Stimulated activated CD4-positive, alpha-beta T cell treated with anti-CD3 and anti-CD28 coated beads, Interleukin-15, amount 100 ng/mL, for 48 hours (primary cell): ENCODE measurements at regions not wholly inside any gene's neighbourhood (a gene's known extent, or its start where the extent isn't known, plus 50 kb on each side); places are given as distances from the start of the nearest gene placed in this dataset.

Source experiments
- DNase-seq, 2 donors: peaks; one replicate each; pipeline ENCODE4 v3.0.0-alpha.2; 2020; ENCODE audit warnings: low read depth in 2 of 2

DNA sequence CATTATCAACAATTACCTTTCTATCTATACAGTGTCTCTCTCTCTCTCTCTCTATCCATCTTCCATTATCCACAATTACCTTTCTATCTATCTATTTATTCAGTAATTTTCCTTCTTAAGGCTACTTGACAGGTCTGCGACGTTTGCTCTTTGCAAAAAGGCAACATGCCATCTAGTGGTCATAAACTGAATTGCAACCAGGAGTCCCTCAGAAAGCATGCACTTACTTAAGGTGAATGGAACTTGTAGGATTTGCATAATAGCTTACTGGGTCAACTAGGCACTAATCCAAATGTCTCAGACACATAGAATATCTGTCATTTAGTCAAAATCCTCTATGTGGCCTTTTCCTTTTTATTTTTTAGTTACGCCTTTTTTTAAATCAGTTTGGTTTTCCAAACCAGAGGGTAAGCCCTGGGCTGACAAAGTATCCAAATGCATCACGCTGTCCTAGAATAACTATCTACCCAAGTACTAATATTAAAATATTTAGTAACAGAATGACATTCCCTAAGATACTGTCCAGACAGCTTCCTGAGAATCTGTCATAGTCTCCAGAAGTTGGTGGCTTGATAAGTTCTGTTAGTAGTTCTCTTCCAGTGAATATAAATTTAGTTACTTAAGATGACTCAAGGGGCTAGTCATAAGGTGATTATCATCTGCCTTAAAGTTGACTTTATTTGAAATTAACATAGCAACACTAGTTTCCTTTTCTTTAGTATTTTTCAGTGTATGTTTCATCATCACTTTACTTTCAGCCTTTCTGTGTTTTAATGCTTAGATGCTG, 208.3 kb downstream of the PPP1R3A start:
- peak; percentile 0 to 16 for DNase-seq

DNA sequence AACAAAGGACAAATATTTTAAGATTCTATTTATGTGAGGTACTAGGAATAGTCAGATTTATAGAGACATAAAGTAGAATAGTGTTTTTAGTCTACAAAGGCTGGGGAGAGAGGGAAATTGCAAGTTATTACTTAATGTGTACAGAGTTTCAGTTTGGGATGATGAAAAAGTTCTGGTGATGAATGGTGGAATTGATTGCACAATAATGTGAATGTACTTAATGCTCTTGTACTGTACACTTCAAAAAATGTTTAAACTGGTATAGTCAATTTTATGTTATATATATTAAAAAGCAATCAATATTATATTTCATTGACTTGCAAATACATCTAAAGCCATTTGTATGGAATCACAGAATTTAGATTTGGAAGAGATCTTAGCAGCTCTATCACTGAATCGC, 213.4 kb downstream of the PPP1R3A start:
- no peak for DNase-seq

- DNase-seq, result no peak
Observed at GRCh38 chr7:113698556-113699220, 220.1 kb downstream of the PPP1R3A start.

GRCh38 chr7:113694149-113694548, 224.7 kb downstream of the PPP1R3A start:
- DNase-seq, result no peak

DNA sequence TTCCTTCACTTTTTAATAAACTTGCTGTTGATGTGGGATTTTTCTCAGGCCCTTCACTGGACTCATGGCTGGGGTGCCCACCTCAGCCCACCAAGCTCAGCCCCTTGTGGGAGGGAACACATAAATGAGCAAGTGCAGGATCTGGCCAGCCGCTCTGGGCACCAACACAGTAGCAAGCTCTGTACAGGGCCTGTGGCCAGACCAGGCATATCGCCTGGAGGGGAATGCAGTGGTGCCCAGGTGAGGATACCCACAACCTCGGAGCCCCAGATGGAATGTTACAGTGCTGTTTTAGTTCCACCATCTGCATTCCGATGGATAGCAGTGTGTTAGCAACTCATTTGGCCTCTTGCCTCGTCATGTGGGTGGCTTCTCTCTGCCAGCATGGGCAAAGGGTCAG, 234.6 kb downstream of the PPP1R3A start:
- DNase-seq, result no peak

GRCh38 chr7:113677811-113678210, 241.0 kb downstream of the PPP1R3A start:
- DNase-seq, result no peak

GRCh38 chr7:113664867-113665266, 253.9 kb downstream of the PPP1R3A start:
- DNase-seq, result no peak

- DNase-seq, result no peak
Observed at GRCh38 chr7:113659416-113659815, 259.4 kb downstream of the PPP1R3A start.

- DNase-seq, result no peak
Observed at GRCh38 chr7:113657603-113658002, 261.2 kb downstream of the PPP1R3A start.

- no peak for DNase-seq
Observed at GRCh38 chr7:113652501-113652900, 266.3 kb downstream of the PPP1R3A start.

GRCh38 chr7:113649556-113649955, 269.3 kb downstream of the PPP1R3A start:
- DNase-seq, result no peak

DNA sequence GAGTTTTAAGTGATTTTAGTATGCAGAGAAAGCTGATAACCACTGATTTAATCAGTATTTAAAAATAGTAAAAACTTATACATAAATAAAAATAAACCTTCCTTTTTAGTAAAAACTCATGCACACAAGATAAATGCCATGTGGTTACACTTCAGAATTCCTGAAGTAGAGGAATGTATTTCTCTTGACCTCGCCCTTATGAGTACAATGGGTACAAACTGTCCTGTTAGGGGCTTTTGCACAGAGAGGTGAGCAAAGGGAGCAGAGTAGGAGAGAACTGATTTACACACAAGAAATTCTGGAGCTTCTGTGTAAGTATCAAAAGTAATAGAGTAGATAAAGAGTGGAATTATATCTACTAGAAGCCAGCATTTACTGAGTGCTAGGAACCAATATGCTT, 279.6 kb downstream of the PPP1R3A start:
- no peak for DNase-seq

DNA sequence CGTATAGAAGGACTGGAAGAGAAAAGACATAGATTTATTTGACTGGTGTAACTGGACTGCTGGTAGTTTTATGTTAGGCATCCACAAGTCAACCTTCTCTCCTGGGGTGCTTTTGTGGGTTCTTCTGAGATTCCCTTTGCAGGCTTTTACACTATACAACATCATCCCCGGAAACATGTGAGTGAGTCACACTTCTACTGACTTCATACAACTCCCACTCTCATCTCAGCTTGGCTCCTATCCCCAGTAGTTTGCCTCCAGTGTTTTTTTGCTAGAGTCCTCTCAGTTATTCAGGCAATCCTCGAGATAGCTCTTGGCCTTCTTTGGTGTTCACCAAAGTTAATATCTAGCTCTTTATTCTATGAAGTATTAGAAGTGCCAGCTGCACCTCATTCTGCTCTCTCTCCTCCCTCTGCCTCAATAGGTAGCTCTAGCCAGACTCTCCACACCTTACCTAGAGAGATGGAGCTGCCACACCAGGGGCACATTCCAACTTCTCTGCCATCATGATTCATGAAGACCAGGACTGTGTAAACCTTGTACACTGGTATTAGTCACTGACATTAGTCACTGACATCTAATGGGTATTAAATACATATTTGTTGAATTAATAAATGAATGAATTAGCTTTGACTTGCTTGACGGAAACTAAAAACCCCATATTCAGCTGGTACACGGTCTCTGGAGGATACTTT, 281.9 kb downstream of the PPP1R3A start:
- no peak for DNase-seq

- DNase-seq, result no peak
Observed at GRCh38 chr7:113635492-113635891, 283.3 kb downstream of the PPP1R3A start.

GRCh38 chr7:113633073-113633472, 285.7 kb downstream of the PPP1R3A start:
- DNase-seq, result no peak

- DNase-seq, result no peak
Observed at GRCh38 chr7:113628948-113629847, 289.6 kb downstream of the PPP1R3A start.

- DNase-seq, result no peak
Observed at GRCh38 chr7:113625494-113626102, 293.2 kb downstream of the PPP1R3A start.

DNA sequence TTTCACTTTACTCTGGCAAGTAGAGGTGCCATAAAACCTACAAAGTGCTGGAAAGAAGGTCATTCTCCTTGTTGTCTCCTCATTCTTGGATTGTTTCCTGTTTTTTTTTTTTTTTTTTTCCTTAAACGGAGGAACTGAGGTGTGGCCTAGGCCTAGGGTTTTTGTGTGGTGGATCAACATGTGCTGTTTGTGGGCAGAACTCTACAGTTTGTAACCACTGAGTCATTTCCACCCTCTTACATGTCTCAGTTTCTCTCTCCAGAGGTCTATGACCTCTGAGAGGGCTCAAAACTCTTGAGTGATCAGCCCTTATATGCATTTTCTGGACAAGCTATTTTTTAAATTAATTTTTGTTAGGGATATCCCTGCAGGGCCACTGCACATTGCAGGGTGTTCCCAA, 296.0 kb downstream of the PPP1R3A start:
- DNase-seq, result no peak

DNA sequence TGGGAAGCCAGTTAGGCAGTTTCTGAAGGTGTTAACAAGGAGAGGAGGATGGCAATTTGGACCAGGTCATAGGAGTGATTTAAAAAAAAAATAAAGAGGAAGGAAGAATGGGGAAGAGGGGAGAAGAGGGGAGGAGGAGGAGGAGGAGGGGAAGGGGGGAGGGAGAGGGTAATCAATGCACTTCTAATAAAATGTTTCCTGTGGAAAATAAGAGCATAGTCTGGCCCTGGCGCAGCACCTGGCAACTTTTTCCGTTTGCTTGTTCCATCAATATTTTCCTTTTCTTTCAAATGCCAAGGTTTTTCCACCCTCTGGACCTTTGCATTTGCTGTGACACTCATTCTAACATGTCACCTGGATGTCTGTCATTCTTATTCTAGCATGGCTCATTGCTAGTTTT, 308.2 kb downstream of the PPP1R3A start:
- no peak for DNase-seq

- DNase-seq, result no peak
Observed at GRCh38 chr7:113608782-113609181, 310.0 kb downstream of the PPP1R3A start.

GRCh38 chr7:113606325-113606724, 312.5 kb downstream of the PPP1R3A start:
- DNase-seq, result no peak
